Activated CD8-positive, alpha-beta memory T cell treated with anti-CD3 and anti-CD28 coated beads, Interleukin-2, amount 10 ng/mL, durations not matched to agents 7 days and 5 days (primary cell): ENCODE measurements at regions not wholly inside any gene's neighbourhood (a gene's known extent, or its start where the extent isn't known, plus 50 kb on each side); places are given as distances from the start of the nearest gene placed in this dataset.

Experiments
- ATAC-seq: fragments of 150-1000 bp; cut with Tn5 transposase; one replicate; pipeline ENCODE4 v1.10.0; 2021; ENCODE audit warnings: moderate library complexity
- CTCF ChIA-PET: fragments of 350-600 bp; sonication (Branson Sonifier 250); formaldehyde crosslinking; loops from one replicate; lab custom pipeline; 2021; ENCODE audit warnings: antibody characterized with exemption; lab: Charles Lee
- DNase-seq: peaks from one replicate; pipeline ENCODE4 v3.0.0-alpha.2; 2020
- H3K27ac Mint-ChIP-seq: one replicate; pipeline ENCODE4 v1.8.0; 2021; ENCODE audit warnings: mild to moderate bottlenecking, mixed read lengths
- H3K27me3 Mint-ChIP-seq: one replicate; pipeline ENCODE4 v1.8.0; 2021; ENCODE audit warnings: mixed read lengths
- H3K36me3 Mint-ChIP-seq: one replicate; pipeline ENCODE4 v1.8.0; 2021; ENCODE audit warnings: mild to moderate bottlenecking, mixed read lengths
- H3K4me1 Mint-ChIP-seq: one replicate; pipeline ENCODE4 v1.8.0; 2021; ENCODE audit warnings: mixed read lengths
- H3K4me3 Mint-ChIP-seq: one replicate; pipeline ENCODE4 v1.8.0; 2021; ENCODE audit warnings: mild to moderate bottlenecking, moderate library complexity, mixed read lengths
- H3K9me3 Mint-ChIP-seq: one replicate; pipeline ENCODE4 v1.8.0; 2022; ENCODE audit warnings: low read depth, mixed read lengths

GRCh38 chr5:158422653-158423515, 563.9 kb upstream of the CLINT1 start:
- no peaks in the 10 kb centered on the region for H3K36me3 Mint-ChIP-seq
- H3K9me3 Mint-ChIP-seq, result no peaks in the 10 kb centered on the region
- no peak overlapping the region for H3K27ac Mint-ChIP-seq
- CTCF ChIA-PET, result no interaction called here
- H3K4me3 Mint-ChIP-seq, result no peak overlapping the region
- ATAC-seq (no peak), DNase-seq (no peak)
- H3K27me3 Mint-ChIP-seq, result no peaks in the 10 kb centered on the region
- H3K4me1 Mint-ChIP-seq, result no peaks in the 10 kb centered on the region

- Mint-ChIP-seq H3K27ac (no peak overlapping the region), H3K4me3 (no peak overlapping the region), H3K9me3 (no peaks in the 10 kb centered on the region), H3K27me3 (no peaks in the 10 kb centered on the region), H3K4me1 (no peaks in the 10 kb centered on the region), H3K36me3 (no peaks in the 10 kb centered on the region)
- CTCF ChIA-PET, result no interaction called here
- ATAC-seq (no peak), DNase-seq (no peak)
These were observed 562.4 kb upstream of the CLINT1 start for GRCh38 chr5:158421319-158421718.

- Mint-ChIP-seq H3K9me3 (no peaks in the 10 kb centered on the region), H3K27me3 (peaks cover 2% of the 10 kb centered on the region), H3K27ac (no peak overlapping the region), H3K4me1 (no peaks in the 10 kb centered on the region), H3K36me3 (no peaks in the 10 kb centered on the region), H3K4me3 (no peak overlapping the region)
- ATAC-seq (no peak), DNase-seq (no peak)
- CTCF ChIA-PET, result no interaction called here
These were observed 560.2 kb upstream of the CLINT1 start for GRCh38 chr5:158419186-158419585.

GRCh38 chr5:158414780-158415179, 555.8 kb upstream of the CLINT1 start:
- ATAC-seq (no peak), DNase-seq (no peak)
- Mint-ChIP-seq H3K4me3 (no peak overlapping the region), H3K9me3 (no peaks in the 10 kb centered on the region), H3K27me3 (peaks cover 2% of the 10 kb centered on the region), H3K27ac (no peak overlapping the region), H3K4me1 (no peaks in the 10 kb centered on the region), H3K36me3 (no peaks in the 10 kb centered on the region)
- CTCF ChIA-PET, result no interaction called here

- Mint-ChIP-seq H3K4me3 (no peak overlapping the region), H3K36me3 (no peaks in the 10 kb centered on the region), H3K4me1 (no peaks in the 10 kb centered on the region), H3K9me3 (no peaks in the 10 kb centered on the region), H3K27me3 (peaks cover 2% of the 10 kb centered on the region), H3K27ac (no peak overlapping the region)
- DNase-seq, result no peak
- ATAC-seq, result no peak
- CTCF ChIA-PET, result no interaction called here
These were observed 555.4 kb upstream of the CLINT1 start for GRCh38 chr5:158414333-158414762.

- Mint-ChIP-seq H3K27me3 (peaks cover 2% of the 10 kb centered on the region), H3K4me3 (no peak overlapping the region), H3K9me3 (no peaks in the 10 kb centered on the region), H3K27ac (no peak overlapping the region), H3K4me1 (no peaks in the 10 kb centered on the region), H3K36me3 (no peaks in the 10 kb centered on the region)
- CTCF ChIA-PET, result no interaction called here
- ATAC-seq, result no peak
- DNase-seq, result no peak
These were observed 554.3 kb upstream of the CLINT1 start for GRCh38 chr5:158413122-158413680.

- DNase-seq, result no peak
- no peak overlapping the region for H3K27ac Mint-ChIP-seq
These were observed 552.0 kb upstream of the CLINT1 start for GRCh38 chr5:158410976-158411375.

GRCh38 chr5:158409507-158409906, 550.6 kb upstream of the CLINT1 start:
- H3K36me3 Mint-ChIP-seq, result no peaks in the 10 kb centered on the region
- H3K27me3 Mint-ChIP-seq, result peaks cover 4% of the 10 kb centered on the region
- ATAC-seq (no peak), DNase-seq (no peak)
- H3K27ac Mint-ChIP-seq, result no peak overlapping the region
- H3K4me1 Mint-ChIP-seq, result no peaks in the 10 kb centered on the region
- CTCF ChIA-PET, result no interaction called here
- no peaks in the 10 kb centered on the region for H3K9me3 Mint-ChIP-seq
- H3K4me3 Mint-ChIP-seq, result no peak overlapping the region

More at GRCh38 chr5:158410976-158411375, 552.0 kb upstream of the CLINT1 start:
- Mint-ChIP-seq H3K36me3 (no peaks in the 10 kb centered on the region), H3K27me3 (peaks cover 6% of the 10 kb centered on the region), H3K4me1 (no peaks in the 10 kb centered on the region), H3K9me3 (no peaks in the 10 kb centered on the region), H3K4me3 (no peak overlapping the region)
- CTCF ChIA-PET, result no interaction called here
- no peak for ATAC-seq

- no peaks in the 10 kb centered on the region for H3K36me3 Mint-ChIP-seq
- H3K27me3 Mint-ChIP-seq, result peaks cover 4% of the 10 kb centered on the region
- CTCF ChIA-PET, result no interaction called here
- no peak for ATAC-seq
- H3K9me3 Mint-ChIP-seq, result no peaks in the 10 kb centered on the region
- DNase-seq, result no peak
- no peaks in the 10 kb centered on the region for H3K4me1 Mint-ChIP-seq
- no peak overlapping the region for H3K4me3 Mint-ChIP-seq
- no peak overlapping the region for H3K27ac Mint-ChIP-seq
These were observed 548.9 kb upstream of the CLINT1 start for GRCh38 chr5:158407824-158408195.

GRCh38 chr5:158406884-158407823, 548.2 kb upstream of the CLINT1 start:
- H3K27me3 Mint-ChIP-seq, result peaks cover 4% of the 10 kb centered on the region
- H3K36me3 Mint-ChIP-seq, result no peaks in the 10 kb centered on the region
- no peaks in the 10 kb centered on the region for H3K9me3 Mint-ChIP-seq
- ATAC-seq (no peak), DNase-seq (no peak)
- H3K4me1 Mint-ChIP-seq, result no peaks in the 10 kb centered on the region
- no peak overlapping the region for H3K27ac Mint-ChIP-seq
- CTCF ChIA-PET, result no interaction called here
- H3K4me3 Mint-ChIP-seq, result no peak overlapping the region

- H3K27ac Mint-ChIP-seq, result no peak overlapping the region
- no peaks in the 10 kb centered on the region for H3K36me3 Mint-ChIP-seq
- H3K9me3 Mint-ChIP-seq, result no peaks in the 10 kb centered on the region
- H3K27me3 Mint-ChIP-seq, result no peaks in the 10 kb centered on the region
- no peaks in the 10 kb centered on the region for H3K4me1 Mint-ChIP-seq
- CTCF ChIA-PET, result no interaction called here
- H3K4me3 Mint-ChIP-seq, result no peak overlapping the region
- no peak for ATAC-seq
- no peak for DNase-seq
These were observed 539.6 kb upstream of the CLINT1 start for GRCh38 chr5:158398360-158399201.

- Mint-ChIP-seq H3K9me3 (no peaks in the 10 kb centered on the region), H3K4me3 (no peak overlapping the region)
These were observed 538.3 kb upstream of the CLINT1 start for GRCh38 chr5:158397278-158397677.

GRCh38 chr5:158394102-158394501, 535.2 kb upstream of the CLINT1 start:
- Mint-ChIP-seq H3K4me3 (no peak overlapping the region), H3K9me3 (no peaks in the 10 kb centered on the region), H3K4me1 (no peaks in the 10 kb centered on the region), H3K36me3 (no peaks in the 10 kb centered on the region), H3K27me3 (no peaks in the 10 kb centered on the region), H3K27ac (no peak overlapping the region)
- DNase-seq (no peak), ATAC-seq (no peak)
- CTCF ChIA-PET, result no interaction called here

More at GRCh38 chr5:158397278-158397677, 538.3 kb upstream of the CLINT1 start:
- no peak overlapping the region for H3K27ac Mint-ChIP-seq
- CTCF ChIA-PET, result no interaction called here
- H3K36me3 Mint-ChIP-seq, result no peaks in the 10 kb centered on the region
- ATAC-seq, result no peak
- no peaks in the 10 kb centered on the region for H3K27me3 Mint-ChIP-seq
- no peak for DNase-seq
- no peaks in the 10 kb centered on the region for H3K4me1 Mint-ChIP-seq
